Activated CD4-positive, alpha-beta T cell treated with anti-CD3 and anti-CD28 coated beads for 48 hours (primary cell): ENCODE measurements at regions not wholly inside any gene's neighbourhood (a gene's known extent, or its start where the extent isn't known, plus 50 kb on each side); places are given as distances from the start of the nearest gene placed in this dataset.

Experiments
- DNase-seq: peaks from one replicate; pipeline ENCODE4 v3.0.0-alpha.2; 2020

- no peak for DNase-seq
Observed at GRCh38 chr3:59578129-59578528, 528.3 kb upstream of the CFAP20DC start.

- DNase-seq = no peak
Observed at GRCh38 chr3:59576606-59577005, 526.8 kb upstream of the CFAP20DC start.

DNA sequence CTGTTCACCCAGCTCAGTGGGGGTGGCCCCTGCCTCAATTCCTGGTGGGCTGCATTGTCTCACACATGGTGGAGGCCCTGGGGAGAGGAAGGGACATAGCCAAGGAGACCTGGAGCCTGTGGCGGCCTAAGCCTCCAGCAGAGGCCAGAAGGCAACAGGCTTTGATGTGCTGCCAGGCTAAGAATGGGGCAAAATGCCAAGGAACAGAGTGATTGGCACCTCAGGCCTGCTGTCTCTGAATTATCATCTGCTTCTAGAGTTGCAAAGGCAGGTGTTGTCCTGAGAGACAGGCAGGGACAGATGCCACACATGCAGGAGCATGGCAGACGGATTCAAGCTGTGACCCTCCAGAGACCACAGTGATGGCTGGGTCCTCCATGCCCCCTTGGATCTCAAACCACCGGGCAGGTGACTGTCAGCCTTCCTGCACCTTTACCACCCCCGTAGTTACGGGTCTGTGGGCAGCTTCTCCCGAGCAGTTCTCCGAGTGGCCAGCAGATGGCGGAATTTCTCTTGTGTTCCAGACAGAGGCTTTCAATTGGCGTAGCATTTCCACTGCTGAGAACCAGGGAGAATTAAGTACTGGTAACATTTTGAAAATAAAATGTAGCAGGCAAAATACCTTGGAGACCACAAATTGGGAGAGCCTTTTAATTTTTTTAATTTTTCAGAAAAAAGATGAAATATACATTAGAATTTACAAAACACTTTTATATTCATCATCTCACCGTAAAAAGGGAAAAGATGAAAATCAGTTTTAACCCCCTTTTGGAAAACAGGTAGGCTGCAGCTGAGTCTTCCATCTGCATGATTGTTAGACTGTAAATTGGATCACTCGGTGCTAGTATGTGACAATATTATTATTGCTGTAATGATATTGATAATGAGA is 525.5 kb upstream of the CFAP20DC start:
- DNase-seq = peak; percentile 92

- DNase-seq = no peak
Observed at GRCh38 chr3:59573911-59574310, 524.1 kb upstream of the CFAP20DC start.

DNA sequence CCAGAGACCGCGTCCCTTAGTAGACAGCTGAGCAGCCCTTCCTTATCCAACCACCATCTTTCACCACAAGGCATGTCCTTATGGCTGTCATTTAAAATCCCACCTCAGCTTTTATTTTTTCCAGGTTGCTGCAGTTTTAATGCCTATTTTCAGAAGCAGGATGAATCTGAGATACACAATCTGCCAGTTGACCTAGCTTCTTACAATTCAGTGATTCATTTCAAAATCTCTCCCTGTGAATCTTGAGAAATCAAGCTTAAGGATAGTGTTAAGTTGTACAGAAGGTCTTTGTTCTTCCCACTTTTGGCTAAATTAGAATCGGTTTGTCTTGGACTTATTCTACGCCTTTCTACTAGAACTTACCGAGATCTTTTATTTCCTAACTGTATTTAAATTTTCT is 522.3 kb upstream of the CFAP20DC start:
- DNase-seq = no peak

DNA sequence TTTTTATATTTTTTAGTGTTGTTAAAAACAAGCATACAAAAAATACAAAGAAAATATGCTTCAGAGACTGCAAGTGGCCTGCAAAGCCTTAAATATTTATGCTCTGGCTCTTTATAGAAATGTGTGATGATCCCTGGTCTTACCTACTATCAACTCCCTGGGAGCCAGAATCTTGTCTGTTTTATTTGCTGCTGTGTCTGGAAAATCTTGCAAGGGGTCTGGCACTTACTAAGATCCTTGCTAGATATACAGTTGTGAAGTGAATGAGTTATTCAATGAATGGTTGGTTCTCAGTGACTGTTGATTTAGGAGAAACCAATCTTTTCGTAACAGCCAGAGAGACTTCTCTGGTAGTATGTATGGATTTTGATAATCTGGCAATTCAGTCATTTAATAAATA is 521.0 kb upstream of the CFAP20DC start:
- DNase-seq = no peak

- DNase-seq = no peak
Observed at GRCh38 chr3:59567661-59568060, 517.8 kb upstream of the CFAP20DC start.

DNA sequence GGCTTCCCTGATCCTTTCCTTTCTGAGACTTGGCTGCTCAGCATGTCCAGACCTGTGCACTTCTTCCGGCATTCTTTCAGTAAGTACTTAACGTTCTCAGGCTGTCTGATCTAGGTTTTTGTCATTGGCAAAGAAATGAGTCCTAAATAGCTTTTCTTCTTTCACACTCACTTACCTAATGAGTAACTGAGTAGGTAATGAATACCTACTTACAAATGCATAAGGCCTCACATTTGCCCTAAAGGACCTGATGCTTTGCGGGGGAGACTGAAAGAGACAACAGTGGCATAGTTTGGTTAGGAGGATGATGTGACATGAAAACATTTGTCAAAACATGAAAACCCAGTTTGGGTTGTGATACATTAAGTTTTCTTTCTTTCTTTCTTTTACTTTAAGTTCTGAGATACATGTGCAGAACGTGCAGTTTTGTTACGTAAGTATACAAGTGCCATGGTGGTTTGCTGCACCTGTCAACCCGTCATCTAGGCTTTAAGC is 516.7 kb upstream of the CFAP20DC start:
- DNase-seq = peak; percentile 28

GRCh38 chr3:59565125-59565524 is 515.3 kb upstream of the CFAP20DC start:
- no peak for DNase-seq

- DNase-seq = no peak
Observed at GRCh38 chr3:59563966-59564365, 514.1 kb upstream of the CFAP20DC start.

DNA sequence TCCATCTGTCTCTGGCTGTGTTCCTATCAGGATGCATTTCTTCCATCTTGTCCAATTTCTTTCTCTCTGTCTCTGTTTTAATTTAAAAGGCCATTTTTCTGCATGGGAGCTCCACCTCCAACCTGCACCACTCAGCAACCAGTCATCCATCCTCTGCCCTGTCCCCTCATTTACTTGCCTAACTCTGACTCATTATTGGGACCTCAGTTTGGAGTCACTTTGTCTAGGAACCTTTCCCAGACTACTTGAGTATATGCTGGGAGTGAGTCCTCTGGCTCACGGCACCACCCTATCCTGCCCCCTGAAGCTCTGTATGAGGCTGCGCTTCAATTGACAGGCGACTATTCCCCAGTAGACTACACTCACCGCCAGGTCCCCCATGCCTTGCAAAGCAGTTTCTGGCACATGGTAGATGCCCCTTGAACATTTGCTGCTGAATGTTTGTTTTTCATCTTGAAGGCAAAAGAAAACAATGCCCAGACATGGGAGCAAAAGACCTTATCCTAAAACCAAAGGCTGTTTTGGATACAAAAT is 513.3 kb upstream of the CFAP20DC start:
- DNase-seq = no peak

DNA sequence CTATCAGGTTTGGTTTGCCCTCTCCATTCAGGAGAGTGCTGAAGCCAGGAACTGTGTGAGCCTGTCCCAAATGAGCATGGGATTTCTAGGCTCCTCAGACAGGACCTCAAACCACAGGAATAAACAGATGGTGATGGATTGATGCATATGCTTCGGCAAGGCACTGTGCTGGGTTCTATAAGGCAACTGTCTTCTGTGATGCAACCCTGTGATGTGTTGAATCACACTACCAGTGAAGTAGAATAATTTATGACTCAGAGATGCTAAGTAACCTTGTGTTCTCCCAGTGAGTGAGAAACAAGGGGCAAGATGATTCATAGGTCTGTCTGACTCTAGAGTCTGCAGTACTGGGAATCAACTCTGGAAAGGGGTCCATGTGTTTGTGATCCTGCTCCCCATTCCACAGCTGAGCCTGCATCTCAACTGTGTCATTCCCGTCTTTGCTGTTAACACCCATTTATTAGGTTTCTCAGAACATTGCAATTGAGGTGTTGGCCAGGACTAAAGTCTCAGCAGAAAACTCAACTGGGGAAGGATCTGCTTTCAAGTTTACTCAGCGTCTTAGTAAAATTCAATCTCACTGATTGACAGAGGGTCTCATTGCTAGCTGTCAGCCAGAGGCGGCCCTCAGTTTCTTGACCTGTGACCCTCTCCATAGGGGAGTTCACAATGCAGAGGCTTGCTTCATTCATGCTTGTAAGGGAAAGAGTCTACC is 510.1 kb upstream of the CFAP20DC start:
- DNase-seq = peak; percentile 50

- DNase-seq = no peak
Observed at GRCh38 chr3:59558906-59559720, 509.3 kb upstream of the CFAP20DC start.

- no peak for DNase-seq
Observed at GRCh38 chr3:59555593-59556315, 505.9 kb upstream of the CFAP20DC start.

DNA sequence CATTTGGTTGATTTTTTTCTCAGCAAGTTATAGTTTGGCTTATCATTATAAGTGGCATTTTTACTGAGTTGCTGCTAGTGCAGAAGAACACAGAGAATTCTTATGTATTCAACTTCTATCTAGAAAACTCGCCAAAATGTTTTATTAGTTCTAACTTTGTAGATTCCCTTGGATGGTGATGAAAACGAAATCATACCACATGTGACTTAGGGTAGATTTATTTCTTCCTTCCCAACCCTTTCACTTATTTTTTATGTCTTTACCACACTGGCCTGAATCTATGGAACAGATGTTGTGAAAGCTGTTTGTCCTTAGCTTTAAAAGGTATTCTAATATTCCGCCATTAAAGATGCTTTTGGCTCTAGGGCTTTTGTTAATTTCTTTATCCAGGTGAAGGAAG is 503.3 kb upstream of the CFAP20DC start:
- no peak for DNase-seq

DNA sequence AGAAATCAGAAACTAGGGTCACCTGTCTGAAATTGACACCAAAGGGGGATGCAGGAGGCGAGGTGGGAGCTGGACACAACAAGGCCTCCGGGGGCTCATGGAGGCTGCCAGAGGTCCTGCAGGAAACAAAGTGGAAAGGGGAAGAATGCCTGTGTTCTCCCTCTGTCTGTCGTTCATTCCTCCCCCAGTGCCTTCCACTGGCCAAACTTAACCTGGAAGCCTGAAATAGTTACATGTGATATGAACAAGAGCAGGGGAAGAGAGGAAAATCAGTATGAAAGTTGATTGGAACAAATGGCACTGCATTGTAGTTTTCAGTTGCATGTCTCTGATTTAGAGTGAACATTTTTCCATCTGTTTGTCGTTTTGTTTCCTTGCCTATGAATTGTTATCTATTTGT is 502.0 kb upstream of the CFAP20DC start:
- DNase-seq = no peak

DNA sequence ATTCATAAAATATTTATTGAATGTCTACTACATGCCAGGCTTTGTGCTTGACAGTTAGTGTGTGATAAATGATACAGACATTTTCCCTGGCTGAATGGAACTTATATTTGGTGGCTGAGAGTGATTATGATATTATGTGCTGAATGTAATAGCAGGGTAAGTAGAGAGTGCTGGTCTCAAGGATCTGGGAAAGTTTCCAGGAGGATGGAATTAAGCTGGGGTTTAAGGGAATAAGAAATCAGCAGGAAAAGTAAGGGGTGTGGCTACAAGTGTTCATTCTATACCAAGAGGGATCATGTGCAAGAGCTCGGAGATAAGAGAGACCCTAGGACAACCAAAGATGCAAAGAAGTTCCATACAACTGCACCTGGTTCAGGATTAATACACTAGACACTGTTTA is 500.1 kb upstream of the CFAP20DC start:
- no peak for DNase-seq

- no peak for DNase-seq
Observed at GRCh38 chr3:59547874-59548273, 498.0 kb upstream of the CFAP20DC start.

- no peak for DNase-seq
Observed at GRCh38 chr3:59546522-59546921, 496.7 kb upstream of the CFAP20DC start.

- DNase-seq = no peak
Observed at GRCh38 chr3:59545374-59545773, 495.5 kb upstream of the CFAP20DC start.

GRCh38 chr3:59542276-59542675 is 492.5 kb upstream of the CFAP20DC start:
- DNase-seq = no peak

DNA sequence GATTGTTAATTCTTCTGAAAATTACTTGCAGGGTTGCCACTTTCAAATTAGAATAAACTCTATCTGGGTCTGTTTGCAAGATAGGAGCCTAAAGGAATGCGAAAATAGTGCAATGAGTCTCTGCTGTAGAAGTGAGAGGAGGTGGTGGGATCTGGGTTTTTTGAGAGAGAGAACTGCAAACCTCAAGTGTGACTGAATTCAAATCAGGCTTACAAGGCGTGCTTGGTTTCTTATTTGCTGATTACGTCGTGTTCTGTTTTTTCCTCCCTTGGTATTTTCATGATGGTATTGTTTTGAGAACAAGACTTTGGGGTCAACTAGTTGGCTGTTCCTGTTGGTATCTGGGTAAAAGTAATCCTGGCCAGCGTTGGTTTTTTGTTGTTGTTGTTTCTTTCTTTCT is 490.9 kb upstream of the CFAP20DC start:
- no peak for DNase-seq
